K562 (cell line): ENCODE measurements at regions not wholly inside any gene's neighbourhood (a gene's known extent, or its start where the extent isn't known, plus 50 kb on each side); places are given as distances from the start of the nearest gene placed in this dataset.

ENCODE experiments used
- BDP1 ChIP-seq: IDR thresholded peaks from 3 replicates; pipeline ENCODE4 v1.6.1; 2011; ENCODE audit not compliant: insufficient read length, insufficient read depth
- CHD1 ChIP-seq: fragments of 200-600 bp; sonication (generic); IDR thresholded peaks from one replicate; pipeline ENCODE4 v1.6.1; 2012; ENCODE audit warnings: mild to moderate bottlenecking, moderate library complexity, low read length, inconsistent platforms
- CREB5 ChIP-seq: fragments of 250-450 bp; sonication (Bioruptor Pico); IDR thresholded peaks from 2 replicates; pipeline ENCODE4 v1.5.0; 2020; ENCODE audit warnings: mild to moderate bottlenecking
- DEAF1 ChIP-seq: fragments of 450-650 bp; formaldehyde crosslinking; IDR thresholded peaks from 2 replicates; pipeline ENCODE4 v1.4.0; 2020; ENCODE audit warnings: mild to moderate bottlenecking, moderate library complexity
- GTF2B ChIP-seq: IDR thresholded peaks from 2 replicates; pipeline ENCODE4 v1.6.1; 2011; ENCODE audit not compliant: insufficient read length; ENCODE audit errors: extremely low read depth
- HDAC1 ChIP-seq, 2 experiments: fragments of 450-650 bp; IDR thresholded peaks; 2 replicates each; pipeline ENCODE4 v1.6.1; 2016 to 2017; ENCODE audit warnings: inconsistent platforms in 1 of 2, mild to moderate bottlenecking in 1 of 2, moderate library complexity in 1 of 2
- HIVEP1 ChIP-seq: fragments of 250-450 bp; sonication (Bioruptor Pico); IDR thresholded peaks from 2 replicates; pipeline ENCODE4 v1.4.0; 2020; ENCODE audit warnings: mild to moderate bottlenecking
- L3MBTL2 ChIP-seq: fragments of 450-650 bp; IDR thresholded peaks from 2 replicates; pipeline ENCODE4 v1.6.1; 2016; ENCODE audit warnings: mild to moderate bottlenecking, moderate library complexity
- LARP7 ChIP-seq: fragments of 450-650 bp; IDR thresholded peaks from 2 replicates; pipeline ENCODE4 v1.6.1; 2016
- MYC ChIP-seq, 2 experiments: fragments of 250-450 bp in 1 of 2; sonication (Bioruptor Pico) in 1 of 2; IDR thresholded peaks; 2 replicates each; pipeline versions ENCODE4 v1.5.1 to v1.6.1; 2012 to 2021; ENCODE audit warnings: low read depth in 2 of 2, borderline replicate concordance in 1 of 2, improper control_type of control experiment in 1 of 2, low read length in 1 of 2, mild to moderate bottlenecking in 1 of 2, moderate library complexity in 1 of 2
- NCOA1 ChIP-seq: fragments of 450-650 bp; IDR thresholded peaks from 2 replicates; pipeline ENCODE4 v1.6.1; 2016; ENCODE audit warnings: low read depth
- NUFIP1 ChIP-seq: fragments of 450-650 bp; IDR thresholded peaks from 2 replicates; pipeline ENCODE4 v1.6.1; 2018; ENCODE audit not compliant: partially characterized antibody
- SMAD4 ChIP-seq: fragments of 250-450 bp; sonication (Bioruptor Pico); conservative IDR thresholded peaks from 2 replicates; pipeline ENCODE4 v1.8.0; 2021; ENCODE audit warnings: inconsistent platforms, mild to moderate bottlenecking, moderate library complexity
- TAF15 ChIP-seq: fragments of 200-400 bp; formaldehyde crosslinking; IDR thresholded peaks from 2 replicates; pipeline ENCODE4 v1.6.1; 2017; ENCODE audit warnings: mild to moderate bottlenecking, low read depth, low read length, moderate library complexity
- ZNF407 ChIP-seq: fragments of 450-650 bp; IDR thresholded peaks from 2 replicates; pipeline ENCODE4 v1.6.1; 2016; ENCODE audit warnings: low read depth
- ZNF41 ChIP-seq: fragments of 250-450 bp; sonication (Bioruptor Pico); conservative IDR thresholded peaks from 2 replicates; pipeline ENCODE4 v1.4.0; 2020; ENCODE audit warnings: mild to moderate bottlenecking
- ZSCAN32 ChIP-seq: fragments of 450-650 bp; formaldehyde crosslinking; IDR thresholded peaks from 2 replicates; pipeline ENCODE4 v1.4.0; 2020; ENCODE audit warnings: mild to moderate bottlenecking, moderate library complexity

- TF ChIP-seq ZNF407: no peak
- TF ChIP-seq BDP1: no peak
- no peak for TF ChIP-seq NUFIP1
- TF ChIP-seq ZSCAN32 (CRISPR knock-in tag): peak; percentile 54
- no peak for TF ChIP-seq HIVEP1 (CRISPR knock-in tag)
- TF ChIP-seq SMAD4 (CRISPR knock-in tag): 0 out of 2 replicates have a peak, but pooled peaks have one; percentile 23
- no peak for TF ChIP-seq CREB5 (CRISPR knock-in tag)
- TF ChIP-seq LARP7: no peak
- TF ChIP-seq NCOA1: no peak
- TF ChIP-seq MYC (IDR thresholded peaks at IDR 0.05; ENCODE audit: low read depth, low read length): peak; percentile 64; the same call in 1 of the 2 replicates
- TF ChIP-seq MYC (CRISPR knock-in tag; IDR thresholded peaks at IDR 0.05; ENCODE audit: borderline replicate concordance, low read depth): no peak
- TF ChIP-seq TAF15: no peak
- no peak for TF ChIP-seq ZNF41
- peak; percentile 35; the same call in 1 of the 2 replicates for TF ChIP-seq L3MBTL2
- TF ChIP-seq DEAF1 (CRISPR knock-in tag): 0 out of 2 replicates have a peak, but pooled peaks have one; percentile 20
- no peak for TF ChIP-seq HDAC1 (IDR thresholded peaks at IDR 0.05)
- no peak for TF ChIP-seq CHD1
- no peak for TF ChIP-seq GTF2B
These were observed 264.4 kb upstream of the KCNMB2 start (continued) for GRCh38 chr3:178271740-178272387.
